GM21390 (cell line): ENCODE measurements at regions not wholly inside any gene's neighbourhood (a gene's known extent, or its start where the extent isn't known, plus 50 kb on each side); places are given as distances from the start of the nearest gene placed in this dataset.

Experiments used
- ATAC-seq: cut with Tn5 transposase; IDR thresholded peaks from one replicate; pipeline ENCODE4 v1.9.1; 2021; ENCODE audit not compliant: unreplicated experiment

GRCh38 chr5:158174026-158174425 is 315.1 kb upstream of the CLINT1 start:
- ATAC-seq: no peak

- no peak for ATAC-seq
Measured at GRCh38 chr5:158172005-158172404, 313.1 kb upstream of the CLINT1 start.

- no peak for ATAC-seq
Measured at GRCh38 chr5:158170534-158170933, 311.6 kb upstream of the CLINT1 start.

GRCh38 chr5:158170060-158170459 is 311.1 kb upstream of the CLINT1 start:
- ATAC-seq: no peak

- no peak for ATAC-seq
Measured at GRCh38 chr5:158166424-158166823, 307.5 kb upstream of the CLINT1 start.

GRCh38 chr5:158165647-158166046 is 306.7 kb upstream of the CLINT1 start:
- ATAC-seq: no peak

DNA sequence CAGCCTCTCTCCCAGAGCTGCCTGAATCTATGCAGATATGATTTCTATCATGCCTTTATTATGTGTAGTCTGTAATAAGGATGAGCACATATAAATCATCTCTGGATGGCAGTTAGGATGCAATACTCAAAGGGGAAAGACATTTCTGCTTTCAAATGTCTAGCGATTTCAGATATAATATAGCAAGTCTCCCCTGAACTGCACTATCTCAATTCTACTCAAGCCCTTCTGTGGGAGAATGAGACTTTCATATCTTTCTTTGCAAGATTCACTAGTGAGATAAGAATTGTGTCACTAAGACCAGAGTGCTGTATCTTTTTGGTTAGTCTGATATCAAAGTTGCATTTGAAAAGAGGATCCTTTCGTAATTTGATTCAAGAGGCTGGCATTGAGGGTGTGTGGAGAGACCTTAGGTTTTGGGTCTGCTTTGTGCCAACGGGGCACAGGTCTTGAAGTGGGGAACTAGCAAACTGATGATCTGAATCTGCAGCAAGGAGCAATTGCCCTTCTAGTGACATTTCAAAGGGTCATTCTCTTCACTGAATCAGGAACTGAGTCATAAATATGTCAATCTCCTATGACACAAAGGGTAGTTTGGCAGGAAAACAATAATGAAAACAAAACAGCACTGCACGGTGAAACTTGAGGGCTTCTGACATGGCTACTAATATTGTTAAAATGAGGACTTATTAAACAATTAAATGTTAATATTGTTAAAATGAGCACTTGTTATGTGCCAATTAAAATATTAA is 305.5 kb upstream of the CLINT1 start:
- ATAC-seq: no peak

GRCh38 chr5:158163451-158164295 is 304.7 kb upstream of the CLINT1 start:
- no peak for ATAC-seq

- no peak for ATAC-seq
Measured at GRCh38 chr5:158162479-158163034, 303.6 kb upstream of the CLINT1 start.

- no peak for ATAC-seq
Measured at GRCh38 chr5:158162026-158162425, 303.1 kb upstream of the CLINT1 start.

- no peak for ATAC-seq
Measured at GRCh38 chr5:158159621-158160020, 300.7 kb upstream of the CLINT1 start.

- ATAC-seq: no peak
Measured at GRCh38 chr5:158155811-158156505, 297.0 kb upstream of the CLINT1 start.

GRCh38 chr5:158155067-158155466 is 296.1 kb upstream of the CLINT1 start:
- no peak for ATAC-seq

DNA sequence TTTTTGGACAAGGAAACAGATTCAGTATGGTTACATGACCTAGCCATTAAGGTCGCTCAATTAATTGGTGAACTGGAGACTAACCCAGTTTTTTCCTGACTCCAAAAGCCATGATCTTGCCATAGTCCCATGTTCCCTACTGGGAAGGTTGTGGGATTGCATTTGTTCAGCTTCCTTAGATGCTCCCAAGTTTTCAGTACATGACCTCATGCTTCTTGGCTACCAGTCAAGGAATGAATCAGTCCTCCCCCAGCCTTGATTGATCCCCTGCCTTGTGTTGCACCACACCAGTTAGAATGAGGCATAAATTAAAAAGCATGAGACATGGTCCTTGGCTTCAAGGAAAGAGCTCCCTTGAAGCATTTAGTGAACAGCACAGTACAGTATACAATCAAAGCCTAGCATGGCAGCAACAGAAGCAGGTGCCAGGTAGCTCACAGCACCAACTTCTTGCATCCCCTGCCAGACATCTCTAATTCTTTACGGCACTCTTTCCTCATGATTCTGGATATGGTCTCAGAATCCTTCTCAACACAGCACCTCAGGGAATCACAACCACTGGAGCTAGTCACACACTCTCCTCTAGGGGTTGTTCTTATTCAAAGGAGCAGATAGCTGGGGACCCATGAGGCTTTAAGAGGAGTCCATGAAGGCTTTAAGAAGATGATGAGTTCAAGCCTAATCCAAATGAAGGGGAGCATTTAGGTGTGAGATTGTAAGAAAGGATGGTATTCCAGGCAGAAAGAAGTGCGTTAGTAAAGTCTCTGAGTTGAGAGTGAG is 295.5 kb upstream of the CLINT1 start:
- no peak for ATAC-seq

DNA sequence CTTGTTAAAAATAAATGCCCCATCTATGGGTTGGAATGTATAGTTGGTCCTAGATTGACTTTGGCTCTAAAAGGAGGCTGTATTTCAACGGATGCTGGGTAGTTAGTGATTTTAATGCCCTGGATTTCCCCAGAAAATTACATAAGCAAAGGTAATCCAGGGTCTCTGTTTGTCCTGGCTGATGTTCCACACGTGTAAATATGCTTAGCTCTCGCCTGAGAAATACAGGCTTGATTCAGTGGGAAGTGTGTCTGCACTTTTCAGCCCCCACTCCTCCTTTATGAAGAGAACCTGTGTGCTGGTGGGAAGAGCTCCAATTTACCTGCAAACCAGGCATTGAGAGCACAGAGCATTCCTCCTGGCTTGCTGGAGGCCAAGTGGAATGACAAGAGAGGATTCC is 294.6 kb upstream of the CLINT1 start:
- ATAC-seq: no peak

GRCh38 chr5:158152136-158152535 is 293.2 kb upstream of the CLINT1 start:
- no peak for ATAC-seq

- no peak for ATAC-seq
Measured at GRCh38 chr5:158147227-158147626, 288.3 kb upstream of the CLINT1 start.

DNA sequence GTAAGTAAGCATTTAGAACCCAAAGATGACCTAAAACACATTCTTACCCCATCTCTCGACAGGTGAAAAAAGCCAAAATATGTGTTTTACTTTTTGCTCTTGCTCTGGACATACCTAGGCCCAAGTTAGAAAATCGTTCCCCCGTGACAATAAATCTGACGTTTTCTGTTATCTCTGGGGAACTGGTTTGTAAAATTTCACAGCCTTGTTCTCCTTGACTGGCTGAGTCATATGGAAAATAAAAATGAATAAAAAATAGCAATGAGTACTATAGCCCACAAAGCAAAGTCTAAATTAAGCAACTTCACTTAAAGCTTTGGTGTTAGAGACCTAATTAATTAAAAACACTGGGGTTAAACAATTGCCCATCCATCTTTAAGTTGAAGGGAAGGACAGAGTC is 286.9 kb upstream of the CLINT1 start:
- no peak for ATAC-seq

GRCh38 chr5:158143081-158143480 is 284.1 kb upstream of the CLINT1 start:
- ATAC-seq: no peak

DNA sequence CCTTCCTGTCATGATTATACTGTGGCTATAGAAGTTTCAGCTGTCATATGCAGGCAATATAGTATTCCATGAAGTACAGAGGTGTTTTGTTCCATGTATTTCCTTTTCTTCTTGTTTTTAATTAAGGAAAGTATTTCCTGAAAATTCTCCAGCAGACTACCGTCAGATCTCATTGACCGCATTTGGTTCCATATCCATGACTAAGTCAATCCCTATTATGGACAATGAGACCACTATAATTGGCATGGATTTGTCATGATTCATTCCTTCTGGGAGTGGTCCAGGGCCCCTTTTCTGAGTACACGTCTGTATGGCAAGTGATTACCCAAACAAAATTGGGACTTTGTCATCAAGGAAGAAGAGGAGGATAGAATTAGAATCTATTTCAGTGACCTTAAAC is 283.2 kb upstream of the CLINT1 start:
- ATAC-seq: no peak
